ENCODE measurements at regions not wholly inside any gene's neighbourhood (a gene's known extent, or its start where the extent isn't known, plus 50 kb on each side); places are given as distances from the start of the nearest gene placed in this dataset.
"Not testable (repeated sequence)": the region's sequence is repeated elsewhere in the genome, so short reads cannot be mapped to it uniquely, and the experiment has no call there.

GRCh38 chr16:8183176-8184099 is 406.9 kb downstream of the TMEM114 start:
- DNase-seq, result no peak

- no peak for DNase-seq
These were observed 407.6 kb downstream of the TMEM114 start for GRCh38 chr16:8182761-8183160.

GRCh38 chr16:8179615-8180014 is 410.7 kb downstream of the TMEM114 start:
- no peak for DNase-seq

GRCh38 chr16:8178271-8178670 is 412.0 kb downstream of the TMEM114 start:
- no peak for DNase-seq

GRCh38 chr16:8175411-8175810 is 414.9 kb downstream of the TMEM114 start:
- no peak for DNase-seq

GRCh38 chr16:8173111-8173644 is 417.1 kb downstream of the TMEM114 start:
- DNase-seq, result peak; percentile 56 to 67

- no peak for DNase-seq
These were observed 417.8 kb downstream of the TMEM114 start for GRCh38 chr16:8172551-8172950.

- DNase-seq, result peak; percentile 13 to 27
These were observed 422.3 kb downstream of the TMEM114 start for GRCh38 chr16:8168016-8168415.

GRCh38 chr16:8167436-8167835 is 422.9 kb downstream of the TMEM114 start:
- no peak for DNase-seq

- no peak for DNase-seq
These were observed 432.3 kb downstream of the TMEM114 start for GRCh38 chr16:8158051-8158450.

- no peak for DNase-seq
These were observed 435.0 kb downstream of the TMEM114 start for GRCh38 chr16:8155275-8155674.

- no peak for DNase-seq
These were observed 443.9 kb downstream of the TMEM114 start for GRCh38 chr16:8146256-8147012.

GRCh38 chr16:8138666-8139065 is 451.6 kb downstream of the TMEM114 start:
- no peak for DNase-seq

GRCh38 chr16:8137606-8138005 is 452.7 kb downstream of the TMEM114 start:
- no peak for DNase-seq

GRCh38 chr16:8130197-8130596 is 460.1 kb downstream of the TMEM114 start:
- DNase-seq, result no peak

- DNase-seq, result no peak
These were observed 463.2 kb downstream of the TMEM114 start for GRCh38 chr16:8127070-8127469.

- DNase-seq, result no peak
These were observed 464.0 kb downstream of the TMEM114 start for GRCh38 chr16:8126313-8126712.

- no peak for DNase-seq
These were observed 470.3 kb downstream of the TMEM114 start for GRCh38 chr16:8120001-8120400.

GRCh38 chr16:8115814-8116213 is 474.5 kb downstream of the TMEM114 start:
- DNase-seq, result no peak

GRCh38 chr16:8114941-8115340 is 475.4 kb downstream of the TMEM114 start:
- not testable (repeated sequence) for DNase-seq

GRCh38 chr16:8113843-8114242 is 476.5 kb downstream of the TMEM114 start:
- DNase-seq, result no peak

GRCh38 chr16:8110572-8111514 is 479.5 kb downstream of the TMEM114 start:
- no peak for DNase-seq
